VCaP (cell line): ENCODE measurements at regions not wholly inside any gene's neighbourhood (a gene's known extent, or its start where the extent isn't known, plus 50 kb on each side); places are given as distances from the start of the nearest gene placed in this dataset.

Source experiments
- H3K27ac ChIP-seq: fragments of 450-650 bp; 2 replicates; pipeline ENCODE4 v1.5.1; 2017
- TF ChIP-seq, protein P1 (sequence below): fragments of 450-650 bp; conservative IDR thresholded peaks from 2 replicates; pipeline ENCODE4 v1.5.1; 2017; ENCODE audit warnings: mild to moderate bottlenecking, moderate library complexity

- no peak overlapping the region for H3K27ac ChIP-seq
- TF ChIP-seq, protein P1, sequence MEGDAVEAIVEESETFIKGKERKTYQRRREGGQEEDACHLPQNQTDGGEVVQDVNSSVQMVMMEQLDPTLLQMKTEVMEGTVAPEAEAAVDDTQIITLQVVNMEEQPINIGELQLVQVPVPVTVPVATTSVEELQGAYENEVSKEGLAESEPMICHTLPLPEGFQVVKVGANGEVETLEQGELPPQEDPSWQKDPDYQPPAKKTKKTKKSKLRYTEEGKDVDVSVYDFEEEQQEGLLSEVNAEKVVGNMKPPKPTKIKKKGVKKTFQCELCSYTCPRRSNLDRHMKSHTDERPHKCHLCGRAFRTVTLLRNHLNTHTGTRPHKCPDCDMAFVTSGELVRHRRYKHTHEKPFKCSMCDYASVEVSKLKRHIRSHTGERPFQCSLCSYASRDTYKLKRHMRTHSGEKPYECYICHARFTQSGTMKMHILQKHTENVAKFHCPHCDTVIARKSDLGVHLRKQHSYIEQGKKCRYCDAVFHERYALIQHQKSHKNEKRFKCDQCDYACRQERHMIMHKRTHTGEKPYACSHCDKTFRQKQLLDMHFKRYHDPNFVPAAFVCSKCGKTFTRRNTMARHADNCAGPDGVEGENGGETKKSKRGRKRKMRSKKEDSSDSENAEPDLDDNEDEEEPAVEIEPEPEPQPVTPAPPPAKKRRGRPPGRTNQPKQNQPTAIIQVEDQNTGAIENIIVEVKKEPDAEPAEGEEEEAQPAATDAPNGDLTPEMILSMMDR = no peak
These were observed 548.4 kb downstream of the EDEM1 start for GRCh38 chr3:5735896-5736295.

DNA sequence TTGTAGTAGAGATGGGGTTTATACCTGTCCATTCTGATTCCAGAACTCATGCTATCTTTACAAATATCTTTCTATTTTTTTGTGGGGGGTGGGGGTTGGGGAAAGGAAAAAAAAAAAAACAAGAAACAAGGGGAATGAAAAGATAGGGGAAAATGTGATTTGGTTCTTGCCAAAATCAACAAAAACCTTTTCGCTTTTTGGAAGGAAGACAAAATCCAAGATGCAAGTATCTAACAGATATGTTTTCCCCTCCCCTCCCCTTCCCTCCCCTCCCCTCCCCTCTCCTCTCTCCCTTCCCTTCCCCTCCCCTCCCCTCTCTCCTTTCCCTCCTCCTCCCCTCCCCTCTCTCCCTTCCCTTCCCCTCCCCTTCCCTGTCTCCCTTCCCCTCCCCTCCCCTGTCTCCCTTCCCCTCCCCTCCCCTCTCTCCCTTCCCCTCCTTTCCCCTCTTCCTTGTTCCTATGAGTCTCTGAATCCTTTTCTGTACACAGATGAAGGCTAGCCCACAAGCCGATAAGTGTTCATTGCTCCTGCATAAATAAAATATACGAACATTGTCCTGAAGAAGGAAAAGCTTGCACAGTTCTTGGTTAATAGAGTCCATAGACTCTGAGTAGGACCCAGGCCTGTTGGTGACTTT, 551.9 kb downstream of the EDEM1 start:
- TF ChIP-seq, protein P1 = no peak
- H3K27ac ChIP-seq = no peak overlapping the region

DNA sequence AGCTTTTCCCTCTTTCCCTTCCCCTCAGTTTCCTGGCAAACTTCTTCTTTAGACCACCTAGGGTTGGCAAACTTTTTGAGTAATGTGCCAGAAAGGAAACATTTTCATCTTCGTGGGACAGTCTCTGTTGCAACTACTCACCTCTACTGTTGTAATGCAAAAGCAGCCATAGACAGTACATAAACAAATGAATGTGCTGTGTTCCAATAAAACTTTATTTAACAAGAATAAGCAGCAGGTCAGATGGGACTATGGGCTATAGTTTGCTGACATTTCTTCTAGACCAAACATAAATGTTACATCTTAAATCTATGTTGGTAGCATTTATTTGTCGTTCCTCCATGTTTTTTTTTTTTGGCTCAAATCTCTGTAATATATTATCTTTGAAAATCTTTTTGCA, 552.4 kb downstream of the EDEM1 start:
- no peak overlapping the region for H3K27ac ChIP-seq
- TF ChIP-seq, protein P1 = no peak

DNA sequence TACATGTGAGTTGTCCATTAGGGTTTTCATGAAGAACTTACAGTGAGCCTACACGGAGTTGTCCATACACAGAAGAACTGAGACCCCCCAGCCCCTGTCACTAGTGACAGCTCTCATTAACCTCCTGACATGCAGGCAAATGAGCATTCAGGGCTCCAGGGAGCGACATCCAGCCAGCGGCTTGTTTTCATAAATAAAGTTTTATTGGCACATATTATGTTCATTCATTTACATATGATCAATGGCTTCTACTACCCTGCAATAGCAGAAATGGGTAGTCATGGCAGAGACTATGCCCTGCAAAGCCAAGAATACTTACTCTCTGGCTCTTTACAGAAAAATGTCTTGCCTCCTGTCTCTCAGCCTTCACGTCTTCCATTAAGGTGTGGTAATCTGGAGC, 553.5 kb downstream of the EDEM1 start:
- H3K27ac ChIP-seq = no peak overlapping the region

GRCh38 chr3:5750091-5750490, 562.6 kb downstream of the EDEM1 start:
- TF ChIP-seq, protein P1 = no peak

More for the DNA sequence above, 553.5 kb downstream of the EDEM1 start:
- TF ChIP-seq, protein P1 = no peak

DNA sequence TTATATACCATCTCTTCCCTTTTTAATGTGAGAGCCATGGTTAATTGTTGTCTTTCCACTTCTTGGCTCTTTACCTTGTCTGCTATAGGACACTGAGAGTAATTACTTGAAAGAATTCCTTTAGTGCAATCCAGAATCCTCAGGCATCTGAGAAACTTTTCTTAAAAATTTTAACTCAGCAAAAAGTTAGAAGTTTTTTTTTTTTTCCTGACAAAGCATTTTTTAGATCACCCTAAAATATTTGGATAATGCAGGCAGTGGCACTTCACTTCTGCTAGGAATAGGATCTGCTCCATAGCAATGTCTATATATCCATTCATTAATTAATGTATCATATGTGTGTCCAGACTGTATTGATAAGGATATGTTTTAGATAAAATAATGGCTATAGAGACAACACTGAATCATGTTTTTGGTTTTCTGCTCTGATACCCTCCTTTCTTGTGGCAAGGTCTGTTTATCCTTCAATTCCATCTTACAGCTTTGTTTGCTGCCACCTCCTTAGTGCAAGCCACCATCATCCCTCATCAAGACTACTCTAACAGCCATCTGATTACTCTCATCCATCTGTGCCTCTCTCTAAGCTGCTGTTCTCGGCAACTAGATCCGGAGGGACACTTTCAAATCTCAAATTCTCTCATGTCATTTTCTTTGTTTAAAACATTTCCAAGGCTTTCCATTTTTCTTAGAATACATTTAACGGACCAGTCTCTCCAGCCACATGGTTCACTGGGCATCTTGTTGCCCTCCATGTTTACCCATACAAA, 563.5 kb downstream of the EDEM1 start:
- H3K27ac ChIP-seq = no peak overlapping the region
- TF ChIP-seq, protein P1 = no peak

More at GRCh38 chr3:5750091-5750490, 562.6 kb downstream of the EDEM1 start:
- H3K27ac ChIP-seq = no peak overlapping the region

- TF ChIP-seq, protein P1 = no peak
- H3K27ac ChIP-seq = no peak overlapping the region
These were observed 567.1 kb downstream of the EDEM1 start for GRCh38 chr3:5754602-5755001.
